Upper lobe of left lung (tissue), 4 donors: ENCODE measurements at regions not wholly inside any gene's neighbourhood (a gene's known extent, or its start where the extent isn't known, plus 50 kb on each side); places are given as distances from the start of the nearest gene placed in this dataset.

Experiments used
- EP300 ChIP-seq, 4 donors: sonication (generic); formaldehyde crosslinking; IDR thresholded peaks; one replicate each; pipeline ENCODE4 v1.5.1; 2017; ENCODE audit warnings: antibody characterized with exemption in 4 of 4, control low read depth in 2 of 4
- POLR2A ChIP-seq, 4 donors: fragments of 450-650 bp; IDR thresholded peaks; one replicate each; pipeline ENCODE4 v1.5.1; 2016 to 2017; ENCODE audit warnings: antibody characterized with exemption in 4 of 4, mild to moderate bottlenecking in 2 of 4
- POLR2AphosphoS5 ChIP-seq, 2 donors: sonication (generic); formaldehyde crosslinking; IDR thresholded peaks; one replicate each; pipeline ENCODE4 v1.5.1; 2017; ENCODE audit warnings: antibody characterized with exemption in 2 of 2
- TF ChIP-seq, protein P1 (sequence below), 6 experiments: fragments of 450-650 bp in 4 of 6; fragments of 200-600 bp in 2 of 6; sonication (generic) in 2 of 6; IDR thresholded peaks; one replicate each; pipeline ENCODE4 v1.5.1; 2016 to 2019; ENCODE audit warnings: antibody characterized with exemption in 6 of 6

- TF ChIP-seq, protein P1, sequence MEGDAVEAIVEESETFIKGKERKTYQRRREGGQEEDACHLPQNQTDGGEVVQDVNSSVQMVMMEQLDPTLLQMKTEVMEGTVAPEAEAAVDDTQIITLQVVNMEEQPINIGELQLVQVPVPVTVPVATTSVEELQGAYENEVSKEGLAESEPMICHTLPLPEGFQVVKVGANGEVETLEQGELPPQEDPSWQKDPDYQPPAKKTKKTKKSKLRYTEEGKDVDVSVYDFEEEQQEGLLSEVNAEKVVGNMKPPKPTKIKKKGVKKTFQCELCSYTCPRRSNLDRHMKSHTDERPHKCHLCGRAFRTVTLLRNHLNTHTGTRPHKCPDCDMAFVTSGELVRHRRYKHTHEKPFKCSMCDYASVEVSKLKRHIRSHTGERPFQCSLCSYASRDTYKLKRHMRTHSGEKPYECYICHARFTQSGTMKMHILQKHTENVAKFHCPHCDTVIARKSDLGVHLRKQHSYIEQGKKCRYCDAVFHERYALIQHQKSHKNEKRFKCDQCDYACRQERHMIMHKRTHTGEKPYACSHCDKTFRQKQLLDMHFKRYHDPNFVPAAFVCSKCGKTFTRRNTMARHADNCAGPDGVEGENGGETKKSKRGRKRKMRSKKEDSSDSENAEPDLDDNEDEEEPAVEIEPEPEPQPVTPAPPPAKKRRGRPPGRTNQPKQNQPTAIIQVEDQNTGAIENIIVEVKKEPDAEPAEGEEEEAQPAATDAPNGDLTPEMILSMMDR (IDR thresholded peaks at IDR 0.05) = no peak
- TF ChIP-seq POLR2AphosphoS5 (IDR thresholded peaks at IDR 0.05) (no peak), POLR2A (IDR thresholded peaks at IDR 0.05) (no peak), EP300 (IDR thresholded peaks at IDR 0.05) (no peak)
Measured at GRCh38 chr1:229993060-229993459, 74.0 kb upstream of the GALNT2 start.
